HCEC 1CT (cell line): ENCODE measurements at regions not wholly inside any gene's neighbourhood (a gene's known extent, or its start where the extent isn't known, plus 50 kb on each side); places are given as distances from the start of the nearest gene placed in this dataset.

Source experiments
- DNase-seq: peaks from one replicate; pipeline ENCODE4 v3.0.0-alpha.2; 2017

- DNase-seq = no peak
Measured at GRCh38 chr2:18503376-18504228, 56.9 kb downstream of the RDH14 start.

- no peak for DNase-seq
Measured at GRCh38 chr2:18502142-18502541, 58.3 kb downstream of the RDH14 start.

- no peak for DNase-seq
Measured at GRCh38 chr2:18501729-18502128, 58.7 kb downstream of the RDH14 start.

GRCh38 chr2:18501156-18501555 is 59.3 kb downstream of the RDH14 start:
- no peak for DNase-seq

GRCh38 chr2:18500333-18500732 is 60.1 kb downstream of the RDH14 start:
- peak; percentile 73 for DNase-seq

- no peak for DNase-seq
Measured at GRCh38 chr2:18498531-18498930, 61.9 kb downstream of the RDH14 start.

GRCh38 chr2:18496516-18496915 is 63.9 kb downstream of the RDH14 start:
- no peak for DNase-seq

GRCh38 chr2:18495058-18495457 is 65.4 kb downstream of the RDH14 start:
- no peak for DNase-seq

- no peak for DNase-seq
Measured at GRCh38 chr2:18492721-18493120, 67.7 kb downstream of the RDH14 start.

GRCh38 chr2:18491577-18491976 is 68.9 kb downstream of the RDH14 start:
- no peak for DNase-seq

- DNase-seq = no peak
Measured at GRCh38 chr2:18490901-18491300, 69.6 kb downstream of the RDH14 start.

- DNase-seq = peak; percentile 1
Measured at GRCh38 chr2:18487106-18487913, 73.1 kb downstream of the RDH14 start.

GRCh38 chr2:18484625-18485024 is 75.8 kb downstream of the RDH14 start:
- DNase-seq = no peak

- DNase-seq = no peak
Measured at GRCh38 chr2:18483896-18484295, 76.6 kb downstream of the RDH14 start.

- DNase-seq = peak; percentile 36
Measured at GRCh38 chr2:18482666-18483065, 77.8 kb downstream of the RDH14 start.

- no peak for DNase-seq
Measured at GRCh38 chr2:18479947-18480369, 80.5 kb downstream of the RDH14 start.

- no peak for DNase-seq
Measured at GRCh38 chr2:18477293-18477692, 83.2 kb downstream of the RDH14 start.

- no peak for DNase-seq
Measured at GRCh38 chr2:18476484-18476883, 84.0 kb downstream of the RDH14 start.

GRCh38 chr2:18475884-18476283 is 84.6 kb downstream of the RDH14 start:
- DNase-seq = peak; percentile 50

GRCh38 chr2:18474700-18475099 is 85.8 kb downstream of the RDH14 start:
- peak; percentile 44 for DNase-seq

GRCh38 chr2:18473241-18474181 is 86.9 kb downstream of the RDH14 start:
- peak; percentile 92 for DNase-seq

- DNase-seq = no peak
Measured at GRCh38 chr2:18467749-18468360, 92.6 kb downstream of the RDH14 start.
